ENCODE measurements at regions not wholly inside any gene's neighbourhood (a gene's known extent, or its start where the extent isn't known, plus 50 kb on each side); places are given as distances from the start of the nearest gene placed in this dataset.
"Not testable (repeated sequence)": the region's sequence is repeated elsewhere in the genome, so short reads cannot be mapped to it uniquely, and the experiment has no call there.

DNA sequence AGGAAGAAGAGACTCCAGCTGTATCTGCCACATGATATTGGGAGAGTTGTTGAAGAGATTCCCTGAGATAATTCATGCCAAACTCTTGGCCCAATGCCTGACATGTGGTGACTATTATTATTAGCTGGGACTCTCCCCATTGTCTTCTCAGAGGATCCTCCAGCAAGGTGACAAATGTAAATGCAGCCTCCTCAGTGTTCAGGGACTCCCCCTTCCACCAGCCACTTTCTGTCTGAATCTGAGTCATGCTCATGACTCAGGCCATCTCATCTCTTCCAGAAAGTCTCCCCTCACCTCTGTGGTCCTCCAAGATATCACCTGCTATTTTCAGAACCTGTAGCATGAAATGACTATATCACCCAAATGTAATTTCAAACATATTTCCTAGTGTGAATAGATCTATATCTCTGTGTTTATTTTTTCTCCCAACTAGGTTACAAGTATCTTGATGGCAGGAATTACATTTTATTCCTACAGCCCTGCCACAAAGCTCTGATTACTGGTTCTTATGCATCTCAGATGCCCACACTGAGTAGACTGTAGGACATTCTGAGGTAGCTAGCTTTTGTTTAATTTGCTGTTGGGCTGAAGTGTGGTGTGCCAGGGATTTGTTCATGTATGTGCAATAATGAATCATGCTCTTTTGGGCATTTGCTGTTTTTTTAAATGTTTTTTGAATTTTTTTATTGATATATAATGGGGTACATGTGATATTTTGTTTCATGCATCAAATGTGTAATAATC lies 126.6 kb upstream of the IL12B start:
- no peak for DNase-seq

- no peak for DNase-seq
Measured at GRCh38 chr5:159458217-159458711, 128.0 kb upstream of the IL12B start.

- no peak for DNase-seq
Measured at GRCh38 chr5:159459132-159459627, 128.9 kb upstream of the IL12B start.

DNA sequence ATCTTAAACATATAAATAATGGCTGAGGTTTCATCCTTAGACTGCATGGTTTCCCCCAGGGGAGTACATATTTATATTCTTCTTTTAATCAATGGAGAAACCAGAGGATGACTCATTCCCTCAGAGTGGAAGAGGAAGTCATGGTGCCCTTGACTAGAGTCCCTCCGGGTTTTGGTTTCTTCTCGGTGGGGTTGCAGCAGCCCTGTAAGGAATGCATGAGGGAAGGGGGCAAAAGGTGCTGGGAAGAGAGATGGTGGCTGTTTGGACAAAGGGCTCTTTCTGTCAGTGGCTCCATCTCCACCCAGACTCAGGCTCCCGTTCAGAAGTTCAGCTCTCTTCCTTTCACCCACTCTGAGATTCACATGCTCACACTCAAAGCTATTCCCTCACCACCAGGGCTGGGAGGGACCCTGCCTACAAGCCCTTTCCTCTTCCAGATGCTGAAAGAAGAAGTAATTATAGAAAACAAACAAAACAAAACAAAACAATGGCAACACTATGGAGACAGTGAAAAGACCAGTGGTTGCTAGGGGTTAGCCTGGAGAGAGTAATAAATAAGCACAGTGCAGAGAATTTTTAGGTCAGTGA lies 129.8 kb upstream of the IL12B start:
- DNase-seq = no peak

DNA sequence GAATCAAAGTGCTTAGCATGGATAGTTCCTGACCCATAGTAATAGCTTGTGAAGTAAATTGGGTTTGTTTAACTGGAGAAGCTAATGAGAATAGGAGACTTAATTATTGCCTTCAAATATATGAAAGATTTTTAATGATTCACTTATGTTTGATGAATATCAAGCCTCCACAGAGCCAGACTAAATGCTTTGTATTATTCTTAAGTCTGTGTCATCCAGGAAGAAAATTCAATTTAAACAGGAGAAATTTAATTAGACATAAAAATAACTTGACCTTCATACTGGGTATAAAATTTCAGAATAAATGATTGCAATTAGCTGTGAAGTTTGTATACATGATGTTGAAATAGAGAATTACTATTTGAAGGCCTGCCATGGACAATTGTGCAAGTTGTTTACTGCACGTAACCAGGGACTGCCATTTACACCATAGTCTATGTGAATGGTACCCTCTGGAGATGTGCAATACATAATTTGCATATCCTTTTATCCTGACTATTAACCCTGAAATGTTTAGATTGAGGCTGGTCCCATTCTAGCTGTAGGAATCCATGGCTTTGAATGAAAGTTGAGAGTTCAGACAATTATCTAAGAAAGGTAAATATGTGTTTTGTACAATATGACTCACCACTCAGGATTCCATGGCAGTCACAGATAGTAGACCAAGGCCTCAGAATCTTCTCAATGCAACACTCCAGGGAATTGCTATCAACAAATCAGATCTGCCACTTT lies 133.5 kb upstream of the IL12B start:
- DNase-seq = no peak

GRCh38 chr5:159465604-159466003 lies 135.3 kb upstream of the IL12B start:
- no peak for DNase-seq

GRCh38 chr5:159467666-159468065 lies 137.4 kb upstream of the IL12B start:
- DNase-seq = no peak

GRCh38 chr5:159469496-159470372 lies 139.4 kb upstream of the IL12B start:
- no peak for DNase-seq

- DNase-seq = no peak
Measured at GRCh38 chr5:159471904-159472303, 141.6 kb upstream of the IL12B start.

DNA sequence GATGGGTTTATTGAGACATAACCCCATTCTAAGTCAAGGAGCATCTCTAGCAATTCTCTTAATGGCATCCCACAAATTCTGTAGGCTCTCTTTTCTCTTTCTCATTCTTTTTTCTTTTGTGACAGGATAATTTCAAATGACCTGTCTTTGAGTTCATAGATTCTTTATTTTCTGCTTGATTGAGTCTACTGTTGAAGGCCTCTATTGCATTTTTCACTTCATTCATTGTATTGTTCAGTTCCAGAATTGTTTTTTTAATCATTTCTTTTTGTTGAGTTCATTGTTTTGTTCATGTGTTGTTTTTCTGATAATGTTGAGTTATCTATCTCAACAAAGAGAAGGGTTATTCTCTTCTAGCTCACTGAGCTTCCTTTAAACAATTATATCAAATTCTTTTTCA lies 144.7 kb upstream of the IL12B start:
- DNase-seq = no peak

- no peak for DNase-seq
Measured at GRCh38 chr5:159478950-159479349, 148.7 kb upstream of the IL12B start.

GRCh38 chr5:159480849-159481248 lies 150.6 kb upstream of the IL12B start:
- no peak for DNase-seq

GRCh38 chr5:159481751-159482150 lies 151.5 kb upstream of the IL12B start:
- no peak for DNase-seq

- DNase-seq = no peak
Measured at GRCh38 chr5:159486836-159487235, 156.5 kb upstream of the IL12B start.

DNA sequence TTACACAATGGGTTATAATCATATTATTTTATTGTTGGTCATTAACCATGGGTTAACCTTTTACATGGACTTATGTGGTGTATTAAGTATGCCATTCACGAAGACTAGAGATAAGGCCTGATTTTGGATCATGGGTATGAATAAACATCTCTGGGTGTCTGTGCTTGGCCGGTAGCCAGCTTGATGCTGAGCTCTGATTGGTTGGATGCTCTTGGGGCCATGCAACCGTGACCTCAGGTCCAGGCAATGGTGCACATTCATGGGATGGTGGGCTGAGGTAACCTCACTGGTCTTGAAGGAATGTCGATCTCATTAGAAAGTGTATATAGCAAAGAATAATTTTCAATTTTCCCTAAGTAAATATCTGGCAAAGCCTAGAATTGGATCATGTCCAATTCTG lies 158.2 kb upstream of the IL12B start:
- DNase-seq = no peak

- no peak for DNase-seq
Measured at GRCh38 chr5:159489779-159490178, 159.5 kb upstream of the IL12B start.

DNA sequence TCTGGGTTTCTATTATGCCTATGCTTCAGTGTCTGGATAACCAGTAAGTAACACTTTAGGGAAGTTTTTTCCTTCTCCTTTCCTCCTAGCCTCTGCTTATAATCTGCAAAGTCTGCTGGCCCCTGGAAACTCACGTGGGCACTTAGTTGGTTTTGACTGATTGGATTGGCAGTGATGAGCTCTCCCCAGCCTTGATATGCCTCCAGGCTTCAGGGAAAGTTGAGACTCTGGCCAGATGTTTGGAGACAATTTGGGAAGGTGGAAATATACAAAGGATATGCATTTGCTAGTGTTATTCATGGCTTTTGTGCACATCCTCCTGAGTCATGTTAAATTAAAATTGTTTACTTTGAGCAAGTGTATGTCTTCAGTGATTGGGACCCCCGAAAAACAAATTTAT lies 160.2 kb upstream of the IL12B start:
- no peak for DNase-seq

DNA sequence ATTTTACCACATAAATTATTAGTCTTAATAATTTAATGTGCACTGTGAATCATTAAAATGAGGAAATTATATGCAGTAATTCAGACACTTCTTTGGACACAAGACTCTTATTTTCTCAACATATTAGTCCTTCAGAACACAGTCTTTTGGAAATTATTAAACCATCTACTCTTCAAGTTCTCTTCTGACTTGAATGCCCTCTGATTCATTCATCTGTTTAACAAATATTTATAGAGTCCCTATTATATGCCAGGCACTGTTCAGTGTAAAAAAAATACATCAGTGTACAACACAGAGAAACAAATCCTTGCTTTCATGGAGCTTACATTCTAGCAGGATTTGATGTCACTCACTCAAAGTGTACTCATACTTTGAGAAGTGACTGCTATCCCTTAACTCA lies 163.4 kb upstream of the IL12B start:
- no peak for DNase-seq

DNA sequence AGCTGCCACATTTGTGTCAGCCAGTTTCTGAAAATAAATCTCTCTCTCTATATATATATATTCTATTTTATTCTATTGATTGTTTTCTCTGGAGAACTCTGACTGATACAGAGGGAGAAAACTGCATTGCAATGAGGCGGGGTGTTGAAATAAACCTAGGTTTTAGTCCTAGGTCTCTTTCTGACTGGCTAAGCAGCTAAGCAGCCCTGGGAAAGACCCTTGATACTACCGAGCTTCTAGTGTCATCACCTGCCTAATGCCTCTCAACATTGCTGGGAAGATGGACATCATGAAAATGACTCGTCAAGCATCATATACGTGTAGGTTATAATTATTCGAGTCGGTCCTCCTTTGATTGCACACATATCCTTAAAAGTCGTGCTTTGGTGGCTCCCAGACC lies 166.5 kb upstream of the IL12B start:
- DNase-seq = no peak

DNA sequence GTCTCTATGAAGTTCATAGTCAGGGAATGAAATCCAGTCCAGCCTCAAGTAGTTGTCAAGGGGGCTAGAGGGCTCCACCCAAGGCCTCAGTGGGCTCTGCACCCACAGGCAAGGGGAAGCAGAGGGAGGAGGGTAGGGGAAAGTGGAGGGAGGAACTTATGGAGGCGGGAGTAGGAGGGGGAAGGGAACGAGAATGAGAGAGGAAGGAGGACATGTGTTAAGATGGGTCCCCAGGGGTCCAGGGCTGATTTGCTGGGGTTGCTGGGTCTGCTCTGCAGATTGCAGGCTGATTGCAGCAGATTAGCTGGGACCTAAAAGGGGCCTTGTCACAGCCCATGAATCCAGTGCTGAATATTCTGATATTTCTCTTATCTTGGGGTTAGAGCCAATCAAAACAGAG lies 166.9 kb upstream of the IL12B start:
- DNase-seq = no peak

DNA sequence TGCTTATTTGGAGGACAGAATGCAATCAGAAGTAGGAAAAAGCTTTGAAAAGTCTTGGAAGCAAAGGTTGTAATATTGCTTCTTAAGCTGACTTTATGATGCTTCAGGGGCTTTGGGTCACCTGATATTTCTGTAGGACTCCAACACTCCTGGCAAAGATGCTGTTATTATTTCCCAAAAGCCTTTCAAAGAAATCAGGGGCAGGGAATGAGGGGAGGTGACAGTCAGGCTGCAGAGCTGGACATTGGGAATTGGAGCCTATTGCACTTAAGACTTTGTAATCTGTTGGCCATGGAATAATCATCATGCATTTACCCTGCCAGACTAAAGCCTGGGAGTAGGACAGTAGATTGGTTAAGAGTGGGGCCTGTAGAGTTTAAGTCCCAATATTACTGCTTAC lies 168.3 kb upstream of the IL12B start:
- DNase-seq = no peak

DNA sequence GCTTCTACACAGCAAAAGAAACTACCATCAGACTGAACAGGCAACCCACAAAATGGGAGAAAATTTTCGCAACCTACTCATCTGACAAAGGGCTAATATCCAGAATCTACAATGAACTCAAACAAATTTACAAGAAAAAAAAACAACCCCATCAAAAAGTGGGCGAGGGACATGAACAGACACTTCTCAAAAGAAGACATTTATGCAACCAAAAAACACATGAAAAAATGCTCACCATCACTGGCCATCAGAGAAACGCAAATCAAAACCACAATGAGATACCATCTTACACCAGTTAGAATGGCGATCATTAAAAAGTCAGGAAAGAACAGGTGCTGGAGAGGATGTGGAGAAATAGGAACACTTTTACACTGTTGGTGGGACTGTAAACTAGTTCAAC lies 171.8 kb upstream of the IL12B start:
- DNase-seq = not testable (repeated sequence)

Data from right kidney (tissue), 1 donor.